Endothelial cell of hepatic sinusoid (primary cell): ENCODE measurements at regions not wholly inside any gene's neighbourhood (a gene's known extent, or its start where the extent isn't known, plus 50 kb on each side); places are given as distances from the start of the nearest gene placed in this dataset.

Experiments used
- in situ Hi-C: cut with HindIII; loops from 2 replicates; pipeline ENCODE4 v1.10.0; 2017; ENCODE audit warnings: low sequenced_read_pairs

- in situ Hi-C loops = no loop called here
Measured at GRCh38 chr16:54526916-54527315, 240.3 kb upstream of the IRX3 start.

- in situ Hi-C loops = no loop called here
Measured at GRCh38 chr16:54526087-54526486, 239.5 kb upstream of the IRX3 start.

GRCh38 chr16:54525104-54525503 is 238.5 kb upstream of the IRX3 start:
- in situ Hi-C loops = no loop called here

- in situ Hi-C loops = no loop called here
Measured at GRCh38 chr16:54522584-54522983, 236.0 kb upstream of the IRX3 start.

GRCh38 chr16:54521327-54521726 is 234.7 kb upstream of the IRX3 start:
- in situ Hi-C loops = no loop called here

- in situ Hi-C loops = no loop called here
Measured at GRCh38 chr16:54519161-54519695, 232.6 kb upstream of the IRX3 start.

GRCh38 chr16:54517181-54517580 is 230.6 kb upstream of the IRX3 start:
- in situ Hi-C loops = no loop called here

GRCh38 chr16:54512467-54512995 is 225.9 kb upstream of the IRX3 start:
- in situ Hi-C loops = no loop called here

- in situ Hi-C loops = no loop called here
Measured at GRCh38 chr16:54511222-54511731, 224.7 kb upstream of the IRX3 start.

- in situ Hi-C loops = no loop called here
Measured at GRCh38 chr16:54510685-54511221, 224.2 kb upstream of the IRX3 start.

- in situ Hi-C loops = no loop called here
Measured at GRCh38 chr16:54509456-54509855, 222.9 kb upstream of the IRX3 start.

GRCh38 chr16:54508351-54508750 is 221.8 kb upstream of the IRX3 start:
- in situ Hi-C loops = no loop called here

- in situ Hi-C loops = no loop called here
Measured at GRCh38 chr16:54506741-54507500, 220.3 kb upstream of the IRX3 start.

- in situ Hi-C loops = no loop called here
Measured at GRCh38 chr16:54506214-54506580, 219.6 kb upstream of the IRX3 start.

- in situ Hi-C loops = no loop called here
Measured at GRCh38 chr16:54505549-54506213, 219.1 kb upstream of the IRX3 start.

GRCh38 chr16:54504372-54504771 is 217.8 kb upstream of the IRX3 start:
- in situ Hi-C loops = no loop called here

- in situ Hi-C loops = no loop called here
Measured at GRCh38 chr16:54503856-54504219, 217.3 kb upstream of the IRX3 start.

- in situ Hi-C loops = no loop called here
Measured at GRCh38 chr16:54503011-54503855, 216.6 kb upstream of the IRX3 start.

GRCh38 chr16:54501797-54502196 is 215.2 kb upstream of the IRX3 start:
- in situ Hi-C loops = no loop called here

- in situ Hi-C loops = no loop called here
Measured at GRCh38 chr16:54493594-54493993, 207.0 kb upstream of the IRX3 start.

- in situ Hi-C loops = no loop called here
Measured at GRCh38 chr16:54493061-54493460, 206.5 kb upstream of the IRX3 start.
